ENCODE measurements at regions not wholly inside any gene's neighbourhood (a gene's known extent, or its start where the extent isn't known, plus 50 kb on each side); places are given as distances from the start of the nearest gene placed in this dataset.

- ATAC-seq (ENCODE audit: poor library complexity) (no peak), DNase-seq (no peak)
- POLR2A ChIA-PET, result no interaction called here
- TF ChIP-seq CTCF (IDR thresholded peaks at IDR 0.05), result no peak
- Mint-ChIP-seq H3K4me3 (no peak overlapping the region), H3K4me1 (ENCODE audit: low read depth) (no peaks in the 10 kb centered on the region), H3K27ac (no peak overlapping the region), H3K9me3 (peaks cover under 1% of the 10 kb centered on the region), H3K36me3 (ENCODE audit: low read depth) (no peaks in the 10 kb centered on the region), H3K27me3 (peaks cover 25% of the 10 kb centered on the region)
- CTCF ChIA-PET, result no interaction called here
- Histone ChIP-seq H3K36me3 (ENCODE audit: insufficient read depth, low read length) (no peaks in the 10 kb centered on the region), H3K27me3 (ENCODE audit: control insufficient read depth in 1 of 2, insufficient read depth in 2 of 2, low read length in 2 of 2) (peaks cover 0 to 3% of the 10 kb centered on the region in 2 experiments), H3K4me3 (ENCODE audit: low read length) (no peak overlapping the region), H3K4me1 (ENCODE audit: insufficient read depth, low read length) (no peaks in the 10 kb centered on the region), H3K27ac (ENCODE audit: low read depth in 1 of 2, low read length in 2 of 2) (no peak overlapping the region), H3K9me3 (ENCODE audit: control insufficient read depth in 1 of 2, insufficient read depth in 1 of 2, low read length in 2 of 2) (peaks cover under 1 to 9% of the 10 kb centered on the region in 2 experiments)
- intact Hi-C loops (cut with DNase I, micrococcal nuclease), result no loop called here
Observed at GRCh38 chr5:88606173-88606572, 276.8 kb downstream of the MEF2C start.

GRCh38 chr5:88602584-88602983, 280.4 kb downstream of the MEF2C start:
- no peaks in the 10 kb centered on the region for H3K4me1 ChIP-seq (ENCODE audit: insufficient read depth, low read length)
- peaks cover 0 to 3% of the 10 kb centered on the region in 2 experiments for H3K27me3 ChIP-seq (ENCODE audit: control insufficient read depth in 1 of 2, insufficient read depth in 2 of 2, low read length in 2 of 2)
- ATAC-seq (ENCODE audit: poor library complexity) (no peak), DNase-seq (peak in 3 of 14 experiments; percentile 6 to 23 (median 14))
- Mint-ChIP-seq H3K4me1 (ENCODE audit: low read depth) (no peaks in the 10 kb centered on the region), H3K4me3 (no peak overlapping the region), H3K27me3 (peaks cover 20% of the 10 kb centered on the region), H3K36me3 (ENCODE audit: low read depth) (no peaks in the 10 kb centered on the region), H3K9me3 (peaks cover 2% of the 10 kb centered on the region), H3K27ac (no peak overlapping the region)
- peak; percentile 35 for TF ChIP-seq CTCF (IDR thresholded peaks at IDR 0.05)
- ChIA-PET POLR2A (no interaction called here), CTCF (no interaction called here)
- H3K4me3 ChIP-seq (ENCODE audit: low read length), result no peak overlapping the region
- peaks cover 6 to 12% of the 10 kb centered on the region in 2 experiments for H3K9me3 ChIP-seq (ENCODE audit: control insufficient read depth in 1 of 2, insufficient read depth in 1 of 2, low read length in 2 of 2)
- intact Hi-C loops (cut with DNase I, micrococcal nuclease), result no loop called here
- H3K27ac ChIP-seq (ENCODE audit: low read depth in 1 of 2, low read length in 2 of 2), result no peak overlapping the region
- H3K36me3 ChIP-seq (ENCODE audit: insufficient read depth, low read length), result no peaks in the 10 kb centered on the region

GRCh38 chr5:88594441-88594840, 288.5 kb downstream of the MEF2C start:
- no peaks in the 10 kb centered on the region for H3K36me3 Mint-ChIP-seq (ENCODE audit: low read depth)
- Histone ChIP-seq H3K4me3 (ENCODE audit: low read length) (no peak overlapping the region), H3K36me3 (ENCODE audit: insufficient read depth, low read length) (no peaks in the 10 kb centered on the region), H3K4me1 (ENCODE audit: insufficient read depth, low read length) (no peaks in the 10 kb centered on the region), H3K27ac (ENCODE audit: low read depth in 1 of 2, low read length in 2 of 2) (no peak overlapping the region), H3K9me3 (ENCODE audit: control insufficient read depth in 1 of 2, insufficient read depth in 1 of 2, low read length in 2 of 2) (no peaks in the 10 kb centered on the region), H3K27me3 (ENCODE audit: control insufficient read depth in 1 of 2, insufficient read depth in 2 of 2, low read length in 2 of 2) (no peaks in the 10 kb centered on the region)
- H3K27ac Mint-ChIP-seq, result no peak overlapping the region
- peaks cover 2% of the 10 kb centered on the region for H3K9me3 Mint-ChIP-seq
- intact Hi-C loops (cut with DNase I, micrococcal nuclease), result no loop called here
- CTCF ChIA-PET, result no interaction called here
- TF ChIP-seq CTCF (IDR thresholded peaks at IDR 0.05), result no peak
- POLR2A ChIA-PET, result no interaction called here
- no peak for DNase-seq
- H3K27me3 Mint-ChIP-seq, result peaks cover 10% of the 10 kb centered on the region
- H3K4me1 Mint-ChIP-seq (ENCODE audit: low read depth), result no peaks in the 10 kb centered on the region
- no peak overlapping the region for H3K4me3 Mint-ChIP-seq
- no peak for ATAC-seq (ENCODE audit: poor library complexity)

All from CD4-positive, alpha-beta T cell (primary cell).